ENCODE measurements at regions not wholly inside any gene's neighbourhood (a gene's known extent, or its start where the extent isn't known, plus 50 kb on each side); places are given as distances from the start of the nearest gene placed in this dataset.

DNA sequence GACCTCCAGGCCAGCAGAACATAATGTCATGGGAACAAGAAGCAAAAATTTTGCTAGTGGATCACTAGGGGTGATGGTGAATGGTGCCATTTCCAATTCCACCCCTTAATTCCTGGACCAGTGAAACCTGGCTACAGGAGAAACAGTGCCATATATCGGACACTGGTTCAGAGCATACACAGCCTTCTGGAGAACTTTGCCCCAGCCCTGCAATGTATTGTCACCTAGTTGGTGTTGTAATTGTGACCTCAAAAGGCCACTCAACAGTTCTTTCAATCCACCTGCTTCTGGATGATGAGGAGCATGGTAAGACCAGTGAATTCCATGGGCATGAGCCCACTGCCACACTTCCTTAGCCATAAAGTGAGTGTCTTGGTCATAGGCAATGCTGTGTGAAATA, 59.8 kb upstream of the AASS start:
- TF ChIP-seq, protein P1, sequence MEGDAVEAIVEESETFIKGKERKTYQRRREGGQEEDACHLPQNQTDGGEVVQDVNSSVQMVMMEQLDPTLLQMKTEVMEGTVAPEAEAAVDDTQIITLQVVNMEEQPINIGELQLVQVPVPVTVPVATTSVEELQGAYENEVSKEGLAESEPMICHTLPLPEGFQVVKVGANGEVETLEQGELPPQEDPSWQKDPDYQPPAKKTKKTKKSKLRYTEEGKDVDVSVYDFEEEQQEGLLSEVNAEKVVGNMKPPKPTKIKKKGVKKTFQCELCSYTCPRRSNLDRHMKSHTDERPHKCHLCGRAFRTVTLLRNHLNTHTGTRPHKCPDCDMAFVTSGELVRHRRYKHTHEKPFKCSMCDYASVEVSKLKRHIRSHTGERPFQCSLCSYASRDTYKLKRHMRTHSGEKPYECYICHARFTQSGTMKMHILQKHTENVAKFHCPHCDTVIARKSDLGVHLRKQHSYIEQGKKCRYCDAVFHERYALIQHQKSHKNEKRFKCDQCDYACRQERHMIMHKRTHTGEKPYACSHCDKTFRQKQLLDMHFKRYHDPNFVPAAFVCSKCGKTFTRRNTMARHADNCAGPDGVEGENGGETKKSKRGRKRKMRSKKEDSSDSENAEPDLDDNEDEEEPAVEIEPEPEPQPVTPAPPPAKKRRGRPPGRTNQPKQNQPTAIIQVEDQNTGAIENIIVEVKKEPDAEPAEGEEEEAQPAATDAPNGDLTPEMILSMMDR (IDR thresholded peaks at IDR 0.05; ENCODE audit: control extremely low read depth in 1 of 3, insufficient read depth in 1 of 3, low read depth in 1 of 3, low read length in 3 of 3), result no peak
- TF ChIP-seq MAX (IDR thresholded peaks at IDR 0.05), result no peak
